ENCODE measurements at regions not wholly inside any gene's neighbourhood (a gene's known extent, or its start where the extent isn't known, plus 50 kb on each side); places are given as distances from the start of the nearest gene placed in this dataset.

DNA sequence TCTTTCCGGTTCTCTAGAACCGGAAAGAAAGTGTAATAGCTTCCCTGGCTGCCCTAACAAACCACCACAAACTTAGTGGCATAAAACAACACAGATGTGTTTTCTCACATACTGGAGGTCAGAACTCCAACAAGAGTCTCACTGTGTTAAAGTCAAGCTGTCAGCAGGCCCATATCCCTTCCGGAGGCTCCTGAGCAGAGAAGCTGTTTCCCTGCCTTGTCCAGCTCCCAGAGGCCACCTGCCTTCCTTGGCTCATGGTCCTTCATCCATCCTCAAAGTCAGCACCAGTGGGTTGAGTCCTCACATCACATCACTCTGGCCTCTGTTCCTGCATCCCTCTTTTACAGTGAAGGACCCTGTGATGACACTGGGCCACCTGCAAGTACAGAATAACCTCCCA is 49.8 kb upstream of the HMX1 start:
- ATAC-seq: no peak

More for the DNA sequence above, 49.8 kb upstream of the HMX1 start:
- no peak for DNase-seq
